ENCODE measurements at regions not wholly inside any gene's neighbourhood (a gene's known extent, or its start where the extent isn't known, plus 50 kb on each side); places are given as distances from the start of the nearest gene placed in this dataset.

DNA sequence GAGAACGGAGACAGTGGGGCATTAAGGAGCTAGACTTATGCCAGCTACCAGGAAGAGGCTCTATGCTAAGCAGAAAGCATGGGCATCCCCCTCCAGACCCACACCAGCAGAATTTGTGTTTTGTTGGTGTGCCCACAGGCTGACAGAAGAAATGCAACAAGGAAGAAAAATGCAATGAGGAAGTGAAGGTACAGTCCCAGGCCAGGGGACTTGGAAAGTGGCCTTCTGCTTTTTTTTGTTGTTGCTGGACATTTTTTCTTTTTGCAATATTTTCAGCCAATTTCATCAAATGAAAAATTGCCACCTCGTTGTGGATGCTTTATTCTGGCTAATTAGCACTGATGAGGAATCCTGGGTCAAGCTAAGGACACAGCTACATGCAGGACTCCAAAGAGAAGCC, 167.7 kb downstream of the TSHZ3 start:
- H3K27ac ChIP-seq (ENCODE audit: low read length): no peak overlapping the region
- H3K9ac ChIP-seq (ENCODE audit: low read length): no peak overlapping the region
- no peaks in the 10 kb centered on the region for H3K36me3 ChIP-seq (ENCODE audit: insufficient read depth, low read length)
- no peaks in the 10 kb centered on the region; the same call in 1 of the 2 replicates for H3K9me2 ChIP-seq (replicated peaks; ENCODE audit: insufficient read depth, low read length)
- H4K20me1 ChIP-seq (ENCODE audit: insufficient read depth, low read depth, low read length): no peaks in the 10 kb centered on the region
- no peaks in the 10 kb centered on the region for H3K27me3 ChIP-seq (ENCODE audit: low read length)
- no peaks in the 10 kb centered on the region for H3K9me3 ChIP-seq (ENCODE audit: low read length)
- no peaks in the 10 kb centered on the region for H3K4me1 ChIP-seq (ENCODE audit: low read length)
- no peak overlapping the region for H3K4me2 ChIP-seq (ENCODE audit: low read depth, low read length, poor library complexity, severe bottlenecking)
- H2AFZ ChIP-seq (ENCODE audit: low read length): no peak overlapping the region
- DNase-seq: no peak
- no peak overlapping the region for H3K4me3 ChIP-seq (ENCODE audit: low read length)
- H3K79me2 ChIP-seq (ENCODE audit: low read length): no peaks in the 10 kb centered on the region

DNA sequence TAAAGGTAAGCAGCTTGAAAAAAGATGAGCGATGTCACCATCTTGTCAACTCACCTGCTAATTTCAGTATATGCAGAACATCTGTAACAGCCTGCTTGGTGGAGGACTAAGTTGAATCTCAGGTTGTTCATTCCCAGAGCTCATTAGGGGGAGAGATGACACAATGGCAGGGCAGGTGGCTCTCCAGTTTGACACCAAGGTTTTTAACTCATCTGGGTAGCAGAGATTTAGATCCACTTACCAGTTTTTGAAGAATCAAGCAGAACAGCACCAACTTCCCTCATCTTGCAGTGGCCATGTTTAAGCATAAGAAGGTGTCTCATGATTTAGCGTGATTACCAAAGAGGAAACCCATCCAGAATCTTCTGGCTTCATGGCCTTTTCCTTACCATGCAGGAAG, 168.3 kb downstream of the TSHZ3 start:
- H3K79me2 ChIP-seq (ENCODE audit: low read length): no peaks in the 10 kb centered on the region
- H3K36me3 ChIP-seq (ENCODE audit: insufficient read depth, low read length): no peaks in the 10 kb centered on the region
- H3K4me2 ChIP-seq (ENCODE audit: low read depth, low read length, poor library complexity, severe bottlenecking): no peak overlapping the region
- no peak overlapping the region for H3K4me3 ChIP-seq (ENCODE audit: low read length)
- no peak overlapping the region for H3K27ac ChIP-seq (ENCODE audit: low read length)
- H3K4me1 ChIP-seq (ENCODE audit: low read length): no peaks in the 10 kb centered on the region
- no peaks in the 10 kb centered on the region for H3K27me3 ChIP-seq (ENCODE audit: low read length)
- H3K9me3 ChIP-seq (ENCODE audit: low read length): no peaks in the 10 kb centered on the region
- no peak overlapping the region for H2AFZ ChIP-seq (ENCODE audit: low read length)
- no peak overlapping the region for H3K9ac ChIP-seq (ENCODE audit: low read length)
- no peaks in the 10 kb centered on the region for H4K20me1 ChIP-seq (ENCODE audit: insufficient read depth, low read depth, low read length)
- DNase-seq: no peak
- no peaks in the 10 kb centered on the region for H3K9me2 ChIP-seq (replicated peaks; ENCODE audit: insufficient read depth, low read length)

DNA sequence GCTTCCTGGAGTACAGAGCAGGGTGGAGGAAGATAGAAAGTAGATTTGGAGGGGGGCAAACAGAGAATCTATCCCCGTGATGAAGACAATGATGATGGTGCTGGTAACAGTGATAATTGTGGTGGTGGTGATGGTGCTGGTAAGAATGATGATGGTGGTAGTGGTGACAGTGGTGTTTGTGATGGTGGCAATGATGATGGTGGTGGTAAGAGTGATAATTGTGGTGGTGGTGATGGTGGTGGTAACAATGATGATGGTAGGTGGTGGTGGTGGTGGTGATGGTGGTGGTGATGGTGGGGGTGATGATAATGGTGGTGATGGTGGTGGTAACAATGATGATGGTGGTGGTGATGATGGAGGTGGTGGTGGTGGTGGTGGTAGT, 169.8 kb downstream of the TSHZ3 start:
- H3K9me2 ChIP-seq (replicated peaks; ENCODE audit: insufficient read depth, low read length): no peaks in the 10 kb centered on the region
- no peak for DNase-seq
- H3K4me2 ChIP-seq (ENCODE audit: low read depth, low read length, poor library complexity, severe bottlenecking): no peak overlapping the region
- no peaks in the 10 kb centered on the region for H3K4me1 ChIP-seq (ENCODE audit: low read length)
- no peak overlapping the region for H3K9ac ChIP-seq (ENCODE audit: low read length)
- no peaks in the 10 kb centered on the region for H3K36me3 ChIP-seq (ENCODE audit: insufficient read depth, low read length)
- no peak overlapping the region for H3K27ac ChIP-seq (ENCODE audit: low read length)
- H2AFZ ChIP-seq (ENCODE audit: low read length): no peak overlapping the region
- H3K27me3 ChIP-seq (ENCODE audit: low read length): no peaks in the 10 kb centered on the region
- H3K79me2 ChIP-seq (ENCODE audit: low read length): no peaks in the 10 kb centered on the region
- no peak overlapping the region for H3K4me3 ChIP-seq (ENCODE audit: low read length)
- no peaks in the 10 kb centered on the region for H4K20me1 ChIP-seq (ENCODE audit: insufficient read depth, low read depth, low read length)
- H3K9me3 ChIP-seq (ENCODE audit: low read length): no peaks in the 10 kb centered on the region

DNA sequence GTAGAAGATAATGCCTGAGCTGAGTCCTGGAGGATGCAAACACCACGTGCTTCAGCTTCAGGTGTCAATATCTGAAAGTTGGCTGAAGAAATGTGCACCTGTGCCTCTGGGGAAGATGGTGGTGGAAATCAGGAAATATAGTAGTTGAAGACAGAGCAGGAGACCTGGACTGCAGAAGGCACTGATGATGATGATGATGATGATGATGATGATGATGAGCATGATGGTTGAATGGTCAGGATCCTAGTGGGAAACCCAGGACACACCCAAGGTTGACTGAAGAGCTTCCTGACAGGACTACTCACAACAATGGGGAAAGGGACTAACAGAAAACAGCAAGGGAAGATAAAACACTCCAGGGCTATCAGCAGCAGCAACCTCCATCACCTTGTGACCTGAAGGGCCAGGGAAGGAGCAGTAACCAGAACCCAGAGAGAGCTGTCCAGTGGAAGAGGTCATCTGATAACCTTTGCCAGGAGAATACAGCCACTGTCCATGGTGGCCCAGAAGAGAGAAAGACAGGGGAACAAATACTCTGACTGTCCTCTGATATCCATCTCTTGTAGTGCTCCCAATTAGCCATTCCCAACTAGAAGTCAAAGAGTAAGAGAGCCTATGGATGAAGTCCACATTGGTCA, 170.3 kb downstream of the TSHZ3 start:
- Histone ChIP-seq H4K20me1 (ENCODE audit: insufficient read depth, low read depth, low read length) (no peaks in the 10 kb centered on the region), H3K79me2 (ENCODE audit: low read length) (no peaks in the 10 kb centered on the region), H3K4me1 (ENCODE audit: low read length) (no peaks in the 10 kb centered on the region), H3K4me3 (ENCODE audit: low read length) (no peak overlapping the region), H3K4me2 (ENCODE audit: low read depth, low read length, poor library complexity, severe bottlenecking) (no peak overlapping the region), H2AFZ (ENCODE audit: low read length) (no peak overlapping the region), H3K9ac (ENCODE audit: low read length) (no peak overlapping the region), H3K27me3 (ENCODE audit: low read length) (no peaks in the 10 kb centered on the region), H3K9me2 (replicated peaks; ENCODE audit: insufficient read depth, low read length) (no peaks in the 10 kb centered on the region), H3K9me3 (ENCODE audit: low read length) (no peaks in the 10 kb centered on the region), H3K36me3 (ENCODE audit: insufficient read depth, low read length) (no peaks in the 10 kb centered on the region), H3K27ac (ENCODE audit: low read length) (no peak overlapping the region)
- no peak for DNase-seq

DNA sequence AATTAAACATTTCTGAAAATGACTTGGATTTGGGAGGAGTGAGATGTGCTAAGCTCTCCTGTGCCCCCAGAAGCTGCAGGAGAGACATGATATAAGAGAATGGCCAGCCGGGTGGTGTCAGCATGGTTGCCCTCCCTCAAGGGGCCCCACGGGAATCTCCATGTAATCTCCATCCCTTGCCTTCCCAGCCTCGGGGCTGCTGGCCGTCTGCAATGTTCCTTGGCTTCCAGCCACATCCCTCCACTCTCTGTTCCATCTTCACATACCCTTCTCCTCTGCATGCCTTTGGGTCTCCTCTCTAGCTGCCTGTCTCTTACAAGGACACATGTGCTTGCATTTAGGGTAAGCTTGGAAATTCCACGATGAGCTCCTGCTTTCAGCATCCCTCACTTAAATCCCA, 172.0 kb downstream of the TSHZ3 start:
- DNase-seq: no peak
- Histone ChIP-seq H3K9ac (ENCODE audit: low read length) (no peak overlapping the region), H3K79me2 (ENCODE audit: low read length) (no peaks in the 10 kb centered on the region), H3K9me2 (replicated peaks; ENCODE audit: insufficient read depth, low read length) (no peaks in the 10 kb centered on the region), H3K27me3 (ENCODE audit: low read length) (no peaks in the 10 kb centered on the region), H4K20me1 (ENCODE audit: insufficient read depth, low read depth, low read length) (no peaks in the 10 kb centered on the region), H3K9me3 (ENCODE audit: low read length) (no peaks in the 10 kb centered on the region), H3K4me1 (ENCODE audit: low read length) (no peaks in the 10 kb centered on the region), H2AFZ (ENCODE audit: low read length) (no peak overlapping the region), H3K36me3 (ENCODE audit: insufficient read depth, low read length) (no peaks in the 10 kb centered on the region), H3K4me3 (ENCODE audit: low read length) (no peak overlapping the region), H3K4me2 (ENCODE audit: low read depth, low read length, poor library complexity, severe bottlenecking) (no peak overlapping the region), H3K27ac (ENCODE audit: low read length) (no peak overlapping the region)

DNA sequence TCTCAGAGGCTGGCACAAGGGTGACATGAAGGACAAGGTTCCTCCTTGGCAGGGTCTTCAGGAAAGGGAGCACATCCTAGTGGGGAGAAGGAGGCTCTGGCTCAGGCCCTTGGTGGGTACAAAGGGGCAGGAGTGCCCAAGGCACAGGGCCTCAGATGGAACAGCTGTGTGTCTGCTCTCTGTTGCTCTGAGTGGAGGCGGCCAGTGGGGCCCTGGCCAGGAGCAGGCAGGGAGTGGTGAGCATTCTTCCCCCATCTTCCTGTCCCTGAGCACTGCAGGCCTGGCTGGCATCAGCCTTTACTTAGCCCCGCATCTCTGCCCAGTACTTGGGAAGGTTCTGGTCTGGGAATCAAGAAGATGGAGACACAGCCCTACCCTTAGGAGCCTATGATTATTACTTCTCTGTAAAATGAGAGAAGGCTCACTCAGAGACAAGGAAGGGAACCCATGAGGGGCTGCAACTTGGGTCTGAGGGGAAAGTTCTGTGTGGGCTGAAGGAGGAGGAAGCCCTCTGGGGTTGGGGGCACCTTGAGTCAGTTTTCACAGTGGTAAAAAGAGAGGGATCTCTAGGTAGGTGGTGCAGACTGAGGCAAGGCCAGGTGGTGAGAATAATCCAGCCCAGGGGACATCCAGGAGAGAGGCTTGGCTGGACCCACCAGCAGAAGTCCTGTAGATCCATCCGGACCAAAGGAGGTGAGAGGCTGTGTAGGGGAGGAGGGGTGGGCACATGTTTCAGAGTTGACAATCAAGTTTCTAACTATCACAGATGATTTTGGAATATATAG, 173.5 kb downstream of the TSHZ3 start:
- no peaks in the 10 kb centered on the region for H4K20me1 ChIP-seq (ENCODE audit: insufficient read depth, low read depth, low read length)
- H3K9ac ChIP-seq (ENCODE audit: low read length): no peak overlapping the region
- H3K4me1 ChIP-seq (ENCODE audit: low read length): no peaks in the 10 kb centered on the region
- no peak overlapping the region for H3K27ac ChIP-seq (ENCODE audit: low read length)
- no peaks in the 10 kb centered on the region for H3K79me2 ChIP-seq (ENCODE audit: low read length)
- no peaks in the 10 kb centered on the region for H3K27me3 ChIP-seq (ENCODE audit: low read length)
- H3K36me3 ChIP-seq (ENCODE audit: insufficient read depth, low read length): no peaks in the 10 kb centered on the region
- no peak overlapping the region for H2AFZ ChIP-seq (ENCODE audit: low read length)
- no peak for DNase-seq
- H3K4me3 ChIP-seq (ENCODE audit: low read length): no peak overlapping the region
- H3K4me2 ChIP-seq (ENCODE audit: low read depth, low read length, poor library complexity, severe bottlenecking): no peak overlapping the region
- H3K9me2 ChIP-seq (replicated peaks; ENCODE audit: insufficient read depth, low read length): no peaks in the 10 kb centered on the region
- no peaks in the 10 kb centered on the region for H3K9me3 ChIP-seq (ENCODE audit: low read length)

DNA sequence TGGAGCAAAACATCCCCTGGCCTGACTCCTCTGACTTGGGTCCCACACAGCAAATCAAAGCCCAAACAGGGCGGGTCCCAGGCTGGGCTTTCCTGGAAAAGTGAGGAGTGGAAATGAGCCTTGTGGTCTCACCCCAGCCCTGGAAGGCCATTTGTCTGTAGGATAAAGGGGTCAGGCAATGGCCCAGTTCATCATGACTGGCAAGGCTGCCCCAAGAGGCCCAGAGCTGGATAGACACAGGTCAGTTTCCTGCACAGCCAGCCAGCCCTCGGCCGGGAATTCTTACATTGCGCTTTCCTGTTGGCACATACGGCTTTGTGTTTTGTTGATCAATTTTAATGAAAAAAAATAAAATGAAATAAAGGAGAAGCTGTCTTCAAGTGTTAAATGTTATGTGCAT, 174.3 kb downstream of the TSHZ3 start:
- Histone ChIP-seq H3K4me2 (ENCODE audit: low read depth, low read length, poor library complexity, severe bottlenecking) (no peak overlapping the region), H3K79me2 (ENCODE audit: low read length) (no peaks in the 10 kb centered on the region), H3K4me3 (ENCODE audit: low read length) (no peak overlapping the region), H3K9ac (ENCODE audit: low read length) (no peak overlapping the region), H3K4me1 (ENCODE audit: low read length) (no peaks in the 10 kb centered on the region), H3K9me2 (replicated peaks; ENCODE audit: insufficient read depth, low read length) (no peaks in the 10 kb centered on the region), H4K20me1 (ENCODE audit: insufficient read depth, low read depth, low read length) (no peaks in the 10 kb centered on the region), H3K27me3 (ENCODE audit: low read length) (no peaks in the 10 kb centered on the region), H3K36me3 (ENCODE audit: insufficient read depth, low read length) (no peaks in the 10 kb centered on the region), H3K27ac (ENCODE audit: low read length) (no peak overlapping the region), H3K9me3 (ENCODE audit: low read length) (no peaks in the 10 kb centered on the region), H2AFZ (ENCODE audit: low read length) (no peak overlapping the region)
- DNase-seq: no peak

DNA sequence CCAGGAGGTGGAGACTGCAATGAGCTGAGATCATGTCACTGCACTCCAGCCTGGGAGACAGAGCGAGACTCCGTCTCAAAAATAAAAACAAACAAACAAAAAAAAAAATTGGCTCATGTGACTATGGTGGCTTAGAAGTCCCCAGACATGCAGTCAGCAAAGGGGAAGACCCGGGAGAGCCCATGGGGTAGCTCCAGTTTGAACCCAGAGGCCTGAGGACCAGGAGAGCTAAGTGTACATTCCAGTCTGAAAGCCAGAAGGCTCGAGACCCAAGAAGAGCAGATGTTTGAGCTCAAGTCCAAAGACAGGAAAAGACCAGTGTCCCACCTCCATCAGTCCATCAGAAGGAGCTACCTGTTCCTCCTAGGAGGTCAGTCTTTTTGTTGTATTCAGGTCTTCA, 175.2 kb downstream of the TSHZ3 start:
- Histone ChIP-seq H3K4me1 (ENCODE audit: low read length) (no peaks in the 10 kb centered on the region), H3K36me3 (ENCODE audit: insufficient read depth, low read length) (no peaks in the 10 kb centered on the region), H3K4me2 (ENCODE audit: low read depth, low read length, poor library complexity, severe bottlenecking) (no peak overlapping the region), H3K4me3 (ENCODE audit: low read length) (no peak overlapping the region), H3K79me2 (ENCODE audit: low read length) (no peaks in the 10 kb centered on the region), H3K9ac (ENCODE audit: low read length) (no peak overlapping the region), H3K27ac (ENCODE audit: low read length) (no peak overlapping the region), H4K20me1 (ENCODE audit: insufficient read depth, low read depth, low read length) (no peaks in the 10 kb centered on the region), H2AFZ (ENCODE audit: low read length) (no peak overlapping the region), H3K27me3 (ENCODE audit: low read length) (no peaks in the 10 kb centered on the region), H3K9me3 (ENCODE audit: low read length) (no peaks in the 10 kb centered on the region), H3K9me2 (replicated peaks; ENCODE audit: insufficient read depth, low read length) (no peaks in the 10 kb centered on the region)
- no peak for DNase-seq

Measured in Karpas-422 (cell line).